ENCODE measurements at regions not wholly inside any gene's neighbourhood (a gene's known extent, or its start where the extent isn't known, plus 50 kb on each side); places are given as distances from the start of the nearest gene placed in this dataset.
"Not testable (repeated sequence)": the region's sequence is repeated elsewhere in the genome, so short reads cannot be mapped to it uniquely, and the experiment has no call there.

GRCh38 chr3:164306042-164306441 is 772.3 kb downstream of the SI start:
- DNase-seq = no peak
- no peaks in the 10 kb centered on the region for H3K4me1 ChIP-seq (ENCODE audit: control insufficient read depth in 5 of 5, insufficient read depth in 5 of 5, low read length in 5 of 5)
- H3K9ac ChIP-seq (ENCODE audit: insufficient read depth in 1 of 2, low read length in 2 of 2) = no peak overlapping the region
- no peak for TF ChIP-seq CTCF (IDR thresholded peaks at IDR 0.05; ENCODE audit: control extremely low read depth, extremely low read depth)
- no peak overlapping the region for H3K4me3 ChIP-seq
- H3K36me3 ChIP-seq (ENCODE audit: control insufficient read depth in 4 of 4, insufficient read depth in 4 of 4, low read length in 4 of 4) = no peaks in the 10 kb centered on the region
- no peak overlapping the region for H3K27ac ChIP-seq (ENCODE audit: low read depth in 1 of 2, low read length in 1 of 2)
- ATAC-seq (ENCODE audit: insufficient read depth, low FRiP score) = no peak
- H3K27me3 ChIP-seq (ENCODE audit: control insufficient read depth in 3 of 3, insufficient read depth in 3 of 3, low read length in 2 of 3) = no peaks in the 10 kb centered on the region
- peaks cover 0 to 13% (median 0%) of the 10 kb centered on the region in 4 donors for H3K9me3 ChIP-seq (ENCODE audit: control insufficient read depth in 4 of 4, insufficient read depth in 3 of 4, low read length in 3 of 4)

- TF ChIP-seq CTCF (IDR thresholded peaks at IDR 0.05; ENCODE audit: control extremely low read depth, extremely low read depth) = no peak
- DNase-seq (peak in 2 of 3 donors; percentile 18 to 46), ATAC-seq (ENCODE audit: insufficient read depth, low FRiP score) (no peak)
- Histone ChIP-seq H3K9ac (ENCODE audit: insufficient read depth in 1 of 2, low read length in 2 of 2) (no peak overlapping the region), H3K9me3 (ENCODE audit: control insufficient read depth in 4 of 4, insufficient read depth in 3 of 4, low read length in 3 of 4) (peaks cover 0 to 2% (median 0%) of the 10 kb centered on the region in 4 donors), H3K27ac (ENCODE audit: low read depth in 1 of 2, low read length in 1 of 2) (no peak overlapping the region), H3K4me1 (ENCODE audit: control insufficient read depth in 5 of 5, insufficient read depth in 5 of 5, low read length in 5 of 5) (no peaks in the 10 kb centered on the region), H3K27me3 (ENCODE audit: control insufficient read depth in 3 of 3, insufficient read depth in 3 of 3, low read length in 2 of 3) (no peaks in the 10 kb centered on the region), H3K4me3 (no peak overlapping the region), H3K36me3 (ENCODE audit: control insufficient read depth in 4 of 4, insufficient read depth in 4 of 4, low read length in 4 of 4) (no peaks in the 10 kb centered on the region)
- 67 to 79% methylated on average over 1 of the region's 1 CpG for WGBS, 2 donors
Observed at GRCh38 chr3:164303894-164304293, 774.4 kb downstream of the SI start.

DNA sequence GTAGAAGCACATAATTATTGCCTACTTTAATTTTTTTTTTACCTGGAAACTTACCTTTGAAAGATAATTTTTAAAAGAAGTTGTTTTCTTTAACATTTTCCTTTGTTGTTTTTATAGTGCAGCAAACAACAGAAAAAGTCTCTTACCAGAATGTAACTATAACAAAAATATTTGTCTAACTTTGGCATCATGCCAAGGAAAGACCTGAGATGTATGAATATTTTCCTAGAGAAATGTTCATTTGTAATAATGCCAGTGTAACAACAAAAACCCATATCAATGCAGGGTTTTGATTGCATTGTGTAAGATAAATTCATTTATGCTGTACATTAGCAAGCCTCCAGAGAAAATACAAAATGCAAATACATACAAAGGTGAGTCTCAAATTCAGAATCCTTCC is 775.7 kb downstream of the SI start:
- DNase-seq (no peak), ATAC-seq (ENCODE audit: insufficient read depth, low FRiP score) (no peak)
- Histone ChIP-seq H3K36me3 (ENCODE audit: control insufficient read depth in 4 of 4, insufficient read depth in 4 of 4, low read length in 4 of 4) (no peaks in the 10 kb centered on the region), H3K9me3 (ENCODE audit: control insufficient read depth in 4 of 4, insufficient read depth in 3 of 4, low read length in 3 of 4) (peaks cover 0 to 2% (median 0%) of the 10 kb centered on the region in 4 donors), H3K4me1 (ENCODE audit: control insufficient read depth in 5 of 5, insufficient read depth in 5 of 5, low read length in 5 of 5) (no peaks in the 10 kb centered on the region), H3K9ac (ENCODE audit: insufficient read depth in 1 of 2, low read length in 2 of 2) (no peak overlapping the region), H3K4me3 (no peak overlapping the region), H3K27ac (ENCODE audit: low read depth in 1 of 2, low read length in 1 of 2) (no peak overlapping the region), H3K27me3 (ENCODE audit: control insufficient read depth in 3 of 3, insufficient read depth in 3 of 3, low read length in 2 of 3) (no peaks in the 10 kb centered on the region)
- TF ChIP-seq CTCF (IDR thresholded peaks at IDR 0.05; ENCODE audit: control extremely low read depth, extremely low read depth) = no peak

DNA sequence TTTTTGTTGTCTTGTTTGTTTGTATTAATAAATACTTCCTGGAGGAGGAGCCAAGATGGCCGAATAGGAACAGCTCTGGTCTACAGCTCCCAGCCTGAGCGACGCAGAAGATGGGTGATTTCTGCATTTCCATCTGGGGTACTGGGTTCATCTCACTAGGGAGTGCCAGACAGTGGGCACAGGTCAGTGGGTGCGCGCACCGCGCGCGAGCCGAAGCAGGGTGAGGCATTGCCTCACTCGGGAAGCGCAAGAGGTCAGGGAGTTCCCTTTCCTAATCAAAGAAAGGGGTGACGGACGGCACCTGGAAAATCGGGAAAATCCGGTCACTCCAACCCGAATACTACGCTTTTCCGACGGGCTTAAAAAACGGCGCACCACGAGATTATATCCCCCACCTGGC is 786.8 kb downstream of the SI start:
- H3K27me3 ChIP-seq (ENCODE audit: control insufficient read depth in 3 of 3, insufficient read depth in 3 of 3, low read length in 2 of 3); ATAC-seq (ENCODE audit: insufficient read depth, low FRiP score); H3K4me1 ChIP-seq (ENCODE audit: control insufficient read depth in 5 of 5, insufficient read depth in 5 of 5, low read length in 5 of 5); H3K27ac ChIP-seq (ENCODE audit: low read depth in 1 of 2, low read length in 1 of 2); H3K36me3 ChIP-seq (ENCODE audit: control insufficient read depth in 4 of 4, insufficient read depth in 4 of 4, low read length in 4 of 4); H3K4me3 ChIP-seq; DNase-seq; H3K9me3 ChIP-seq (ENCODE audit: control insufficient read depth in 4 of 4, insufficient read depth in 3 of 4, low read length in 3 of 4); H3K9ac ChIP-seq (ENCODE audit: insufficient read depth in 1 of 2, low read length in 2 of 2): not testable (repeated sequence)
- 94 to 96% methylated on average over 23 of the region's 23 CpGs for WGBS, 2 donors

Data from lung (tissue), 11 donors.